ENCODE measurements at regions not wholly inside any gene's neighbourhood (a gene's known extent, or its start where the extent isn't known, plus 50 kb on each side); places are given as distances from the start of the nearest gene placed in this dataset.

DNA sequence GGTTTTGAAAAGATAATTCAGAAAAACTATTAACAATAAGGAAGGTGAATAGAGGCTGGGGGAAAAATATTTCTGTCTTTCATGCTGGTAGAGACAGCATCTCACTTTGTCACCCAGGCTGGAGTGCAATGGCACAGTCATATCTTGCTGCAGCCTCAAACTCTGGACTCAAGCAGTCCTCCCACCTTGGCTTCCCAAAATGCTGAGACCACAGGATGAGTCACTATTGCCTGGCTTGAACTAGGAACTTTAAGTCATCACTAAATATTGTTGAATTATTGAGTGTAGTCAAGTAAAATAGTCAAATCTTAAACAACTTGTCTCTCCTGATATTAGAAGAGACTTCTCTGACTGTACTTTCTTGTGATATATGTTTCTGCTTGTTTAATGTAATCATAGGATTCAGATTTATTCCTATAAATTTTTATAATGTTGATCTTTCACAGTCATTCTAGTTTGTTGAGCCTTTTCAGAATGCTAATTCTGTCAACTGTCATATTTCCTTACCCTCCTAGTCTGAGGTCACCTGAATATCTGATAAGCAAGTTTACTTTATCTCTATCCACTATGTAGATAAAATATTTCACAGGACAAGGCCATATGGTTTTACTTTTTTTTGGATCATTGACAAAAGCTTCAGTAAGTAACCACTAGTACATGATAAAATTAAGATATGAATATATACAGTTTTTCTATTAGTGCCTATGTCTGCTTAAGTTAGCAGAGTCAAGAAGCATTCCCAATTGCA lies 1696.5 kb downstream of the MAT2B start:
- H3K4me3 ChIP-seq = no peak overlapping the region
- no peaks in the 10 kb centered on the region for H3K36me3 ChIP-seq
- no peaks in the 10 kb centered on the region for H3K27me3 ChIP-seq
- DNase-seq (no peak), ATAC-seq (no peak)
- intact Hi-C loops (cut with DNase I) = no loop called here
- no peaks in the 10 kb centered on the region for H3K9me3 ChIP-seq
- no peaks in the 10 kb centered on the region for H3K4me1 ChIP-seq
- TF ChIP-seq, protein P1, sequence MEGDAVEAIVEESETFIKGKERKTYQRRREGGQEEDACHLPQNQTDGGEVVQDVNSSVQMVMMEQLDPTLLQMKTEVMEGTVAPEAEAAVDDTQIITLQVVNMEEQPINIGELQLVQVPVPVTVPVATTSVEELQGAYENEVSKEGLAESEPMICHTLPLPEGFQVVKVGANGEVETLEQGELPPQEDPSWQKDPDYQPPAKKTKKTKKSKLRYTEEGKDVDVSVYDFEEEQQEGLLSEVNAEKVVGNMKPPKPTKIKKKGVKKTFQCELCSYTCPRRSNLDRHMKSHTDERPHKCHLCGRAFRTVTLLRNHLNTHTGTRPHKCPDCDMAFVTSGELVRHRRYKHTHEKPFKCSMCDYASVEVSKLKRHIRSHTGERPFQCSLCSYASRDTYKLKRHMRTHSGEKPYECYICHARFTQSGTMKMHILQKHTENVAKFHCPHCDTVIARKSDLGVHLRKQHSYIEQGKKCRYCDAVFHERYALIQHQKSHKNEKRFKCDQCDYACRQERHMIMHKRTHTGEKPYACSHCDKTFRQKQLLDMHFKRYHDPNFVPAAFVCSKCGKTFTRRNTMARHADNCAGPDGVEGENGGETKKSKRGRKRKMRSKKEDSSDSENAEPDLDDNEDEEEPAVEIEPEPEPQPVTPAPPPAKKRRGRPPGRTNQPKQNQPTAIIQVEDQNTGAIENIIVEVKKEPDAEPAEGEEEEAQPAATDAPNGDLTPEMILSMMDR (IDR thresholded peaks at IDR 0.05) = no peak
- H3K27ac ChIP-seq = no peak overlapping the region

DNA sequence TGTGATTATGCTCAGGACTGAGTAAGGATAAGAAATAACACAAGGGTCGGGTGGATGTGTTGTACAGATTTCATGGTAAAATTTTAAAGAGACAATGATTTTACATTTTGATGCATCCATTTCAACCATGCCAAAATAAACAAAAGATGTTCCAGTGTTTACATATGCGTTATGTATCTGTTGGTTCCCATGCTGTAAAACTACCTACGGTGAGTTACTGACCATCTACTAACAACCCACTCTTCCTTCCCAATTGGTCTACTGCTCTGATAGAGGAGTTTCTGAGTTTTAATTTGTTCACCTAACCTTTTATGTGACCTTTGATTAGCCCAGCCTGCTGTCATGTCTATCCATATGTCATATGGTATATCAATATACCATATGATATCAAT lies 1697.1 kb downstream of the MAT2B start:
- no peaks in the 10 kb centered on the region for H3K36me3 ChIP-seq
- TF ChIP-seq, protein P1 (IDR thresholded peaks at IDR 0.05) = no peak
- no peak overlapping the region for H3K4me3 ChIP-seq
- intact Hi-C loops (cut with DNase I) = no loop called here
- no peaks in the 10 kb centered on the region for H3K4me1 ChIP-seq
- H3K27me3 ChIP-seq = no peaks in the 10 kb centered on the region
- ATAC-seq = no peak
- H3K27ac ChIP-seq = no peak overlapping the region
- DNase-seq = no peak
- no peaks in the 10 kb centered on the region for H3K9me3 ChIP-seq

DNA sequence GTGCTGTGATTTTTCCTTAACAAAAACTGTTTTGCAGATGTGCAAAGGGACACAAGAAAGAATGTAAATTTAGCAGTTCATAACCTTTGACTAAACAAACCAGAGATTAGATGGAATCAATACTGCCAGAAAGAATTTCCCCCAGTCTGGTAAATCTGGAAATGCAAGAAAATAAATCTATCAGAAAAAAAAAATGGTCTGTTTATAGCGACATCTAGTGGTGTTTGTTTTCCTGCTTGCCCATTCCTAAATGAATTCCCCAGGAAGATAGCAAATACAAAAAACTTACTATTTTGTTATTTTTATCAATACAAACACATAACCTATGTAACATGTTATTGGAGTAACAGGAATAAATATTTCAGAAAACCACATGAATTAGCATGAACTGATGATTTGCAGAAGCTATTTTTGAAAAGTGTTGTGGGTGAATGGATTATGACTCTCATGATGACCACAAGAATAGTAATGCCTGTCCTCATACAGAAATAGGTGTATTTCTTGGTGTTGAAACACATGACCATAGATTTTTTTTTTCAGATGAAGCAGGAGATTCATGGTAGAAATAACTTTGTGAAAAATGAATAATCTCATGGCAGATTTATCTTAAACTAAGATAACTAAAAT lies 1703.8 kb downstream of the MAT2B start:
- H3K36me3 ChIP-seq = no peaks in the 10 kb centered on the region
- TF ChIP-seq, protein P1 (IDR thresholded peaks at IDR 0.05) = peak; percentile 72
- DNase-seq (no peak), ATAC-seq (no peak)
- no peaks in the 10 kb centered on the region for H3K27me3 ChIP-seq
- no peak overlapping the region for H3K27ac ChIP-seq
- intact Hi-C loops (cut with DNase I) = no loop called here
- no peaks in the 10 kb centered on the region for H3K9me3 ChIP-seq
- H3K4me3 ChIP-seq = no peak overlapping the region
- no peaks in the 10 kb centered on the region for H3K4me1 ChIP-seq

DNA sequence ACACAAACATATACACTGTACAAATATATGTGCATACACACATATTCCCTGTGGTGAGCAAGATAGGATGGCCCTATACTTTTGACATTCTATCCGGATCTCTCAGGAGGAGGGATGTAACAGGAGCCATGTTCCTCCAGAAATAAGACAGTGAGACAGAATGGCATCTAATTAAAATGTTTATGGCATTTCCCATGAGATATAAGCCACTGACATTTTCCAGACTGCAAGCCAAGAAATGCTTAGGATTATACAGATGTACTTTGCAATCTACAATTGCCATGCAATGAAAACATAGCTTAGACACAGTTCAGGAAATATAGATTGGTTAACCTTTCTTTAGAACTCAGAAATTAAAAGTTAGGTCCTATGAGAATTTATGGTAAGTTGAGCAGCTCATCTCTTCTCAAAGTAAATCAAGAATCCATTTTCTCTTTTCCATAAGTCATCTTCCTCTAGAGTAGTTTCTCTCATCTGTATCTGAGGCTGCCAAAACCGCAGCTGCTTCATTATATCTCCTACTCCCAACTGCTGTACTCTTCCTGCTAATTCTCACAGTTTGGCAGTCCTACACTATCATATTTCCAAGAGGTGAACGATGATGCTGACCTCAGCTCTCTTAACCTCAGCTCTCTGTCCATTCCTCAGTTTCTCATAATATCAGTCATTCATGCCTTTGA lies 1719.1 kb downstream of the MAT2B start:
- Histone ChIP-seq H3K27me3 (no peaks in the 10 kb centered on the region), H3K36me3 (no peaks in the 10 kb centered on the region), H3K9me3 (no peaks in the 10 kb centered on the region), H3K4me1 (no peaks in the 10 kb centered on the region), H3K4me3 (no peak overlapping the region), H3K27ac (no peak overlapping the region)
- DNase-seq (no peak), ATAC-seq (no peak)
- intact Hi-C loops (cut with DNase I) = no loop called here
- TF ChIP-seq, protein P1 (IDR thresholded peaks at IDR 0.05) = no peak

DNA sequence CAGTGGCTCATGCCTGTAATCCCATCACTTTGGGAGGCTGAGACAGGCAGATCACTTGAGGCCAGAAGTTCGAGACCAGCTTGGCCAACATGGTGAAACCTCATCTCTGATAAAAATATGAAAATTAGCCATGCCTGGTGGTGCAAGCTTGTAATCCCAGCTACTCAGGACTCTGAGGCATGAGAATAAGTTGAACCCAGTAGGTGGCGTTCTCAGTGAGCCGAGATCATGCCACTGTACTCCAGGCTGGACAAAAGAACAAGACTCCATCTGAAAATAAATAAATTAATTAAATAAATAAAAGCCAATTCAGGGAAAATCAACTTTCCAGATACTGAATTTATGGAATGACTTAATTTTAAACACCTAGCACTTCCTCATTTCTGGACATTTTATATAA lies 1722.1 kb downstream of the MAT2B start:
- no peak for DNase-seq
- H3K4me3 ChIP-seq = no peak overlapping the region
- no peak for ATAC-seq
- TF ChIP-seq, protein P1 (IDR thresholded peaks at IDR 0.05) = no peak
- H3K36me3 ChIP-seq = no peaks in the 10 kb centered on the region
- H3K27ac ChIP-seq = no peak overlapping the region
- intact Hi-C loops (cut with DNase I) = no loop called here
- no peaks in the 10 kb centered on the region for H3K27me3 ChIP-seq
- no peaks in the 10 kb centered on the region for H3K9me3 ChIP-seq
- no peaks in the 10 kb centered on the region for H3K4me1 ChIP-seq

Measured in upper lobe of right lung (tissue), 1 donor.